GM23338 (cell line): ENCODE measurements at regions not wholly inside any gene's neighbourhood (a gene's known extent, or its start where the extent isn't known, plus 50 kb on each side); places are given as distances from the start of the nearest gene placed in this dataset.

ENCODE experiments used
- ATAC-seq: fragments of 200-7000 bp; cut with Tn5 transposase; 3 replicates; pipeline ENCODE4 v1.9.1; 2020
- DNase-seq: peaks from one replicate; pipeline ENCODE4 v3.0.0-alpha.2; 2015; ENCODE audit warnings: low spot score
- H2AFZ ChIP-seq: fragments of 200-600 bp; sonication (generic); 2 replicates; pipeline ENCODE4 v1.8.0; 2016; ENCODE audit warnings: antibody characterized with exemption, mild to moderate bottlenecking, moderate library complexity
- H3F3A ChIP-seq: fragments of 200-600 bp; sonication (generic); replicated peaks from 2 replicates; pipeline ENCODE4 v1.8.0; 2017; ENCODE audit warnings: antibody characterized with exemption, mixed run types, low read depth
- H3K27ac ChIP-seq: fragments of 200-600 bp; sonication (generic); 2 replicates; pipeline ENCODE4 v1.6.1; 2016; ENCODE audit warnings: low read depth
- H3K27me3 ChIP-seq: fragments of 200-600 bp; sonication (generic); 2 replicates; pipeline ENCODE4 v1.8.0; 2016; ENCODE audit warnings: mild to moderate bottlenecking, mixed run types, moderate library complexity; ENCODE audit not compliant: insufficient read depth
- H3K36me3 ChIP-seq: fragments of 200-600 bp; sonication (generic); 2 replicates; pipeline ENCODE4 v1.8.0; 2016; ENCODE audit warnings: mild to moderate bottlenecking; ENCODE audit not compliant: insufficient read depth
- H3K4me1 ChIP-seq: fragments of 200-600 bp; sonication (generic); 2 replicates; pipeline ENCODE4 v1.8.0; 2016; ENCODE audit warnings: mild to moderate bottlenecking, moderate library complexity; ENCODE audit not compliant: insufficient read depth
- H3K4me2 ChIP-seq: fragments of 200-600 bp; sonication (generic); 2 replicates; pipeline ENCODE4 v1.7.1; 2017; ENCODE audit warnings: mixed run types
- H3K4me3 ChIP-seq: fragments of 200-600 bp; sonication (generic); 2 replicates; pipeline ENCODE4 v1.6.1; 2016; ENCODE audit warnings: mixed run types
- H3K79me2 ChIP-seq: fragments of 200-600 bp; sonication (generic); replicated peaks from 2 replicates; pipeline ENCODE4 v1.8.0; 2017; ENCODE audit warnings: mild to moderate bottlenecking; ENCODE audit not compliant: insufficient read depth
- H3K9me2 ChIP-seq: fragments of 200-600 bp; sonication (generic); 2 replicates; pipeline ENCODE4 v1.8.0; 2017; ENCODE audit not compliant: insufficient read depth
- H4K20me1 ChIP-seq: fragments of 200-600 bp; sonication (generic); replicated peaks from 2 replicates; pipeline ENCODE4 v1.8.0; 2017; ENCODE audit warnings: mild to moderate bottlenecking; ENCODE audit not compliant: insufficient read depth
- H3K27ac Mint-ChIP-seq: 2 replicates; pipeline ENCODE4 v1.8.0; 2020; ENCODE audit warnings: inconsistent platforms, mild to moderate bottlenecking, moderate library complexity, mixed read lengths
- H3K27me3 Mint-ChIP-seq: 3 replicates; pipeline ENCODE4 v1.8.0; 2022; ENCODE audit warnings: low read depth, mild to moderate bottlenecking, moderate library complexity, mixed read lengths, inconsistent platforms; ENCODE audit not compliant: insufficient read depth, poor library complexity
- H3K36me3 Mint-ChIP-seq: 3 replicates; pipeline ENCODE4 v1.8.0; 2021; ENCODE audit warnings: low read depth, mild to moderate bottlenecking, inconsistent platforms, moderate library complexity, mixed read lengths
- H3K4me1 Mint-ChIP-seq: 3 replicates; pipeline ENCODE4 v1.8.0; 2020; ENCODE audit warnings: mild to moderate bottlenecking, inconsistent platforms, mixed read lengths
- H3K4me3 Mint-ChIP-seq: 3 replicates; pipeline ENCODE4 v1.8.0; 2021; ENCODE audit warnings: moderate library complexity, mild to moderate bottlenecking, inconsistent platforms, mixed read lengths
- H3K9me3 Mint-ChIP-seq: 3 replicates; pipeline ENCODE4 v1.8.0; 2020; ENCODE audit warnings: moderate library complexity, mild to moderate bottlenecking, inconsistent platforms, mixed read lengths
- EZH2 ChIP-seq: fragments of 200-600 bp; sonication (generic); IDR thresholded peaks from one replicate; pipeline ENCODE4 v1.8.0; 2017; ENCODE audit warnings: antibody characterized with exemption, mild to moderate bottlenecking, low read depth; ENCODE audit not compliant: unreplicated experiment
- JUNB ChIP-seq: IDR thresholded peaks from one replicate; pipeline ENCODE4 v1.6.1; 2016; ENCODE audit warnings: antibody characterized with exemption; ENCODE audit not compliant: unreplicated experiment
- NANOG ChIP-seq: IDR thresholded peaks from 2 replicates; pipeline ENCODE4 v1.6.1; 2016; ENCODE audit warnings: antibody characterized with exemption, borderline replicate concordance
- POLR2AphosphoS5 ChIP-seq: IDR thresholded peaks from 2 replicates; pipeline ENCODE4 v1.6.1; 2016; ENCODE audit warnings: antibody characterized with exemption, low read depth
- ZNF114 ChIP-seq: fragments of 250-450 bp; sonication (Bioruptor Pico); IDR thresholded peaks from 2 replicates; pipeline ENCODE4 v1.5.0; 2020; ENCODE audit warnings: mild to moderate bottlenecking, moderate library complexity
- ZNF462 ChIP-seq: fragments of 250-450 bp; sonication (Bioruptor Pico); IDR thresholded peaks from 2 replicates; pipeline ENCODE4 v1.5.0; 2020; ENCODE audit warnings: mild to moderate bottlenecking, moderate library complexity

GRCh38 chr5:165030971-165031370 lies 1525.6 kb downstream of the MAT2B start:
- no peaks in the 10 kb centered on the region for H3F3A ChIP-seq
- H4K20me1 ChIP-seq = no peaks in the 10 kb centered on the region
- H3K27me3 ChIP-seq = no peaks in the 10 kb centered on the region
- DNase-seq (no peak), ATAC-seq (no peak)
- Mint-ChIP-seq H3K4me1 (no peaks in the 10 kb centered on the region), H3K27me3 (no peaks in the 10 kb centered on the region), H3K36me3 (no peaks in the 10 kb centered on the region), H3K9me3 (peaks cover 4% of the 10 kb centered on the region; the same call in 2 of the 3 replicates), H3K27ac (no peak overlapping the region), H3K4me3 (no peak overlapping the region)
- no peak overlapping the region for H3K27ac ChIP-seq
- H3K79me2 ChIP-seq = no peaks in the 10 kb centered on the region
- no peak overlapping the region for H3K4me2 ChIP-seq
- no peak overlapping the region for H3K4me3 ChIP-seq
- TF ChIP-seq NANOG (no peak), ZNF114 (CRISPR knock-in tag) (no peak), JUNB (no peak), POLR2AphosphoS5 (no peak), ZNF462 (no peak)
- H3K4me1 ChIP-seq = no peaks in the 10 kb centered on the region
- H3K36me3 ChIP-seq = no peaks in the 10 kb centered on the region
- H3K9me2 ChIP-seq = 0 out of 2 replicates have a peak, but pooled peaks cover 2% of the 10 kb centered on the region
- H2AFZ ChIP-seq = no peak overlapping the region

- Histone ChIP-seq H3K36me3 (no peaks in the 10 kb centered on the region), H3K27ac (no peak overlapping the region), H3K79me2 (no peaks in the 10 kb centered on the region), H3F3A (no peaks in the 10 kb centered on the region), H3K4me1 (no peaks in the 10 kb centered on the region), H3K4me2 (no peak overlapping the region), H3K4me3 (no peak overlapping the region), H4K20me1 (no peaks in the 10 kb centered on the region), H3K27me3 (no peaks in the 10 kb centered on the region), H2AFZ (no peak overlapping the region), H3K9me2 (0 out of 2 replicates have a peak, but pooled peaks cover 2% of the 10 kb centered on the region)
- DNase-seq = no peak
- Mint-ChIP-seq H3K9me3 (peaks cover 2% of the 10 kb centered on the region; the same call in 2 of the 3 replicates), H3K27me3 (no peaks in the 10 kb centered on the region), H3K4me1 (no peaks in the 10 kb centered on the region), H3K27ac (no peak overlapping the region), H3K36me3 (no peaks in the 10 kb centered on the region), H3K4me3 (no peak overlapping the region)
- ATAC-seq = no peak
- TF ChIP-seq EZH2 = no peak
- no peak for TF ChIP-seq POLR2AphosphoS5
- no peak for TF ChIP-seq ZNF462
Observed at GRCh38 chr5:165031371-165031770, 1526.0 kb downstream of the MAT2B start.
